H1 (cell line): ENCODE measurements at regions not wholly inside any gene's neighbourhood (a gene's known extent, or its start where the extent isn't known, plus 50 kb on each side); places are given as distances from the start of the nearest gene placed in this dataset.

ENCODE experiments used
- ATF3 ChIP-seq: IDR thresholded peaks from 2 replicates; pipeline ENCODE4 v1.6.1; 2011; ENCODE audit warnings: low read depth, mild to moderate bottlenecking, low read length; ENCODE audit not compliant: insufficient read depth
- CREB1 ChIP-seq: IDR thresholded peaks from 2 replicates; pipeline ENCODE4 v1.6.1; 2012; ENCODE audit warnings: inconsistent platforms
- CTCF ChIP-seq, 3 experiments: IDR thresholded peaks; 1 replicate in 2 of 3; 2 replicates in 1 of 3; pipeline versions ENCODE4 v1.5.1 to v1.6.1; 2011; ENCODE audit warnings: low read length in 3 of 3, mild to moderate bottlenecking in 3 of 3, inconsistent platforms in 2 of 3, low read depth in 1 of 3, moderate library complexity in 1 of 3; ENCODE audit not compliant: insufficient read depth in 1 of 3; ENCODE audit errors: control extremely low read depth in 1 of 3
- EGR1 ChIP-seq: IDR thresholded peaks from 2 replicates; pipeline ENCODE4 v1.6.1; 2011; ENCODE audit warnings: low read depth, low read length, borderline replicate concordance
- JUN ChIP-seq: IDR thresholded peaks from 2 replicates; pipeline ENCODE4 v1.6.1; 2011; ENCODE audit warnings: low read depth, mild to moderate bottlenecking, improper control_type of control experiment, low read length
- MAX ChIP-seq: IDR thresholded peaks from 2 replicates; pipeline ENCODE4 v1.6.1; 2012; ENCODE audit warnings: inconsistent platforms
- PHF8 ChIP-seq: fragments of 200-600 bp; sonication (generic); conservative IDR thresholded peaks from 2 replicates; pipeline ENCODE4 v1.7.1; 2012; ENCODE audit warnings: low read depth, mild to moderate bottlenecking, inconsistent platforms, low read length, moderate library complexity
- ZNF274 ChIP-seq: IDR thresholded peaks from 2 replicates; pipeline ENCODE4 v1.7.0; 2012; ENCODE audit warnings: low read length, borderline replicate concordance; ENCODE audit errors: extremely low read depth

GRCh38 chr4:165666836-165667235, 206.2 kb upstream of the TLL1 start:
- TF ChIP-seq CTCF (IDR thresholded peaks at IDR 0.05; ENCODE audit: control extremely low read depth in 1 of 3, insufficient read depth in 1 of 3, low read depth in 1 of 3, low read length in 3 of 3) (no peak), CREB1 (no peak), PHF8 (no peak), JUN (no peak), ZNF274 (no peak), EGR1 (no peak), MAX (no peak), ATF3 (no peak)
